ENCODE measurements at regions not wholly inside any gene's neighbourhood (a gene's known extent, or its start where the extent isn't known, plus 50 kb on each side); places are given as distances from the start of the nearest gene placed in this dataset.

DNA sequence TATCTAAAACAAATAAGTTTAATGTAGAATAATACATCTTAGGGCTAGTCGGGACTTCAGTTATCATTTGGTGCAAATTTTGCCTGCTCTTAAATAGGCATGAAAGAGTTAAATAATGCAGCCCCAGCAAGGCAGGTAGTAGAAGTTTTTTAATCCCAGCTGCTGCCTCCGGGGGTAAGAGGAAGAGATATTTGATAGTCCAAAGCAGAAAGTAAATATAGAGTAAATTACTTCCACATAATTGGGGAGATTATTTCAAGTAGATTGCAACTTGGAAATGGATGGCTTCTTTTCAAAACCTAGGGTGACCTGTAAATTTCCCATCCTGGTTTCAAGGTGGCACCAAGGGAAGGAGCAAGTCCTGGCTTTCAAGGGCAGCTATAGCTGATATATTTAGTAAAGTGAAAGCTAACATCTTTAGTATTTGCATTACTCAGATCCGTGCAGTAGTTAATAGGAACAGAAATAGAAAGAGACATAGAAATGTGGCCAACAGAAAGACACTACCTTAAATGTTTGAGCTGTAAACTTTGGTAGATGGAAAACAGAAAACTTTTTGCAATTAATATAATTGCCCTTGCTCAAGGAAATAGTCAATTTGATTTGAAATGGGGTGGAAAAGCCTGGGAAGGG lies 109.1 kb downstream of the LMO4 start:
- Histone ChIP-seq H3K9me3 (replicated peaks; ENCODE audit: control insufficient read depth, insufficient read depth, low read length) (no peaks in the 10 kb centered on the region; the same call in 2 of the 3 replicates), H3K27ac (ENCODE audit: control insufficient read depth, insufficient read depth) (no peak overlapping the region), H3K4me2 (ENCODE audit: control insufficient read depth, insufficient read depth) (peak overlapping the region; percentile 51; the same call in 1 of the 2 replicates), H3K9ac (ENCODE audit: control insufficient read depth, insufficient read depth, low read length) (no peak overlapping the region), H4K20me1 (ENCODE audit: control insufficient read depth, insufficient read depth) (no peaks in the 10 kb centered on the region), H3K4me1 (ENCODE audit: control insufficient read depth, insufficient read depth, low read length) (peaks cover 8% of the 10 kb centered on the region; the same call in 1 of the 2 replicates), H3K4me3 (no peak overlapping the region), H3K36me3 (ENCODE audit: control insufficient read depth in 2 of 2, insufficient read depth in 2 of 2, low read length in 1 of 2) (no peaks in the 10 kb centered on the region), H3K79me2 (ENCODE audit: control insufficient read depth, insufficient read depth, low read length) (no peaks in the 10 kb centered on the region), H3K27me3 (replicated peaks in 1 of 2; ENCODE audit: control insufficient read depth in 2 of 2, insufficient read depth in 2 of 2, low read length in 1 of 2) (no peaks in the 10 kb centered on the region), H2AFZ (ENCODE audit: control insufficient read depth, low read depth, low read length) (no peak overlapping the region; the same call in 1 of the 2 replicates)
- peak; percentile 61 for ATAC-seq
- no TSS peak for BruUV-seq (replicated peaks)
- SMC1A ChIA-PET (ENCODE audit: uncharacterized antibody, unreplicated experiment): interaction anchor here (0.8 to 1.0 kb wide), 3 partner anchors 22 to 107 kb away, joined by 3 to 4 read pairs (median 3); no protein-coding TSS in a partner anchor
- no peak for DNase-seq (ENCODE audit: low read depth, low spot score)
- intact Hi-C loops (cut with micrococcal nuclease; ENCODE audit: unreplicated experiment) (no loop called here), in situ Hi-C loops (cut with MboI) (loop anchor here (5.0 kb wide), 1 partner anchor 50 kb away; no protein-coding TSS in a partner anchor)
- RAD21 ChIA-PET (ENCODE audit: unreplicated experiment): no interaction called here
- POLR2A ChIA-PET: no interaction called here
- no peak for FAIRE-seq
- WGBS (ENCODE audit: insufficient coverage, insufficient replicate concordance, low lambda C conversion rate, missing lambda C conversion rate): 28% methylated on average over 3 of the region's 3 CpGs
- TF ChIP-seq RBBP5 (conservative IDR thresholded peaks at IDR 0.05) (no peak), KAT2A (conservative IDR thresholded peaks at IDR 0.05; ENCODE audit: control insufficient read depth, low read depth, low read length) (no peak), CBFB (IDR thresholded peaks at IDR 0.05; ENCODE audit: low read depth) (no peak), FOXM1 (IDR thresholded peaks at IDR 0.05; ENCODE audit: low read depth, low read length) (no peak), BRCA1 (IDR thresholded peaks at IDR 0.05; ENCODE audit: low read depth, low read length) (no peak), SIX5 (IDR thresholded peaks at IDR 0.05; ENCODE audit: low read depth, low read length, severe bottlenecking) (no peak)
- TF ChIP-seq, protein P1, sequence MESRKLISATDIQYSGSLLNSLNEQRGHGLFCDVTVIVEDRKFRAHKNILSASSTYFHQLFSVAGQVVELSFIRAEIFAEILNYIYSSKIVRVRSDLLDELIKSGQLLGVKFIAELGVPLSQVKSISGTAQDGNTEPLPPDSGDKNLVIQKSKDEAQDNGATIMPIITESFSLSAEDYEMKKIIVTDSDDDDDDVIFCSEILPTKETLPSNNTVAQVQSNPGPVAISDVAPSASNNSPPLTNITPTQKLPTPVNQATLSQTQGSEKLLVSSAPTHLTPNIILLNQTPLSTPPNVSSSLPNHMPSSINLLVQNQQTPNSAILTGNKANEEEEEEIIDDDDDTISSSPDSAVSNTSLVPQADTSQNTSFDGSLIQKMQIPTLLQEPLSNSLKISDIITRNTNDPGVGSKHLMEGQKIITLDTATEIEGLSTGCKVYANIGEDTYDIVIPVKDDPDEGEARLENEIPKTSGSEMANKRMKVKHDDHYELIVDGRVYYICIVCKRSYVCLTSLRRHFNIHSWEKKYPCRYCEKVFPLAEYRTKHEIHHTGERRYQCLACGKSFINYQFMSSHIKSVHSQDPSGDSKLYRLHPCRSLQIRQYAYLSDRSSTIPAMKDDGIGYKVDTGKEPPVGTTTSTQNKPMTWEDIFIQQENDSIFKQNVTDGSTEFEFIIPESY (IDR thresholded peaks at IDR 0.05): no peak
- TF ChIP-seq, protein P2, sequence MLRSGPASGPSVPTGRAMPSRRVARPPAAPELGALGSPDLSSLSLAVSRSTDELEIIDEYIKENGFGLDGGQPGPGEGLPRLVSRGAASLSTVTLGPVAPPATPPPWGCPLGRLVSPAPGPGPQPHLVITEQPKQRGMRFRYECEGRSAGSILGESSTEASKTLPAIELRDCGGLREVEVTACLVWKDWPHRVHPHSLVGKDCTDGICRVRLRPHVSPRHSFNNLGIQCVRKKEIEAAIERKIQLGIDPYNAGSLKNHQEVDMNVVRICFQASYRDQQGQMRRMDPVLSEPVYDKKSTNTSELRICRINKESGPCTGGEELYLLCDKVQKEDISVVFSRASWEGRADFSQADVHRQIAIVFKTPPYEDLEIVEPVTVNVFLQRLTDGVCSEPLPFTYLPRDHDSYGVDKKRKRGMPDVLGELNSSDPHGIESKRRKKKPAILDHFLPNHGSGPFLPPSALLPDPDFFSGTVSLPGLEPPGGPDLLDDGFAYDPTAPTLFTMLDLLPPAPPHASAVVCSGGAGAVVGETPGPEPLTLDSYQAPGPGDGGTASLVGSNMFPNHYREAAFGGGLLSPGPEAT (IDR thresholded peaks at IDR 0.05; ENCODE audit: low read depth): no peak
- TF ChIP-seq, protein P3, sequence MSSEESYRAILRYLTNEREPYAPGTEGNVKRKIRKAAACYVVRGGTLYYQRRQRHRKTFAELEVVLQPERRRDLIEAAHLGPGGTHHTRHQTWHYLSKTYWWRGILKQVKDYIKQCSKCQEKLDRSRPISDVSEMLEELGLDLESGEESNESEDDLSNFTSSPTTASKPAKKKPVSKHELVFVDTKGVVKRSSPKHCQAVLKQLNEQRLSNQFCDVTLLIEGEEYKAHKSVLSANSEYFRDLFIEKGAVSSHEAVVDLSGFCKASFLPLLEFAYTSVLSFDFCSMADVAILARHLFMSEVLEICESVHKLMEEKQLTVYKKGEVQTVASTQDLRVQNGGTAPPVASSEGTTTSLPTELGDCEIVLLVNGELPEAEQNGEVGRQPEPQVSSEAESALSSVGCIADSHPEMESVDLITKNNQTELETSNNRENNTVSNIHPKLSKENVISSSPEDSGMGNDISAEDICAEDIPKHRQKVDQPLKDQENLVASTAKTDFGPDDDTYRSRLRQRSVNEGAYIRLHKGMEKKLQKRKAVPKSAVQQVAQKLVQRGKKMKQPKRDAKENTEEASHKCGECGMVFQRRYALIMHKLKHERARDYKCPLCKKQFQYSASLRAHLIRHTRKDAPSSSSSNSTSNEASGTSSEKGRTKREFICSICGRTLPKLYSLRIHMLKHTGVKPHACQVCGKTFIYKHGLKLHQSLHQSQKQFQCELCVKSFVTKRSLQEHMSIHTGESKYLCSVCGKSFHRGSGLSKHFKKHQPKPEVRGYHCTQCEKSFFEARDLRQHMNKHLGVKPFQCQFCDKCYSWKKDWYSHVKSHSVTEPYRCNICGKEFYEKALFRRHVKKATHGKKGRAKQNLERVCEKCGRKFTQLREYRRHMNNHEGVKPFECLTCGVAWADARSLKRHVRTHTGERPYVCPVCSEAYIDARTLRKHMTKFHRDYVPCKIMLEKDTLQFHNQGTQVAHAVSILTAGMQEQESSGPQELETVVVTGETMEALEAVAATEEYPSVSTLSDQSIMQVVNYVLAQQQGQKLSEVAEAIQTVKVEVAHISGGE (CRISPR knock-in tag; IDR thresholded peaks at IDR 0.05): no peak
- TF ChIP-seq, protein P4, sequence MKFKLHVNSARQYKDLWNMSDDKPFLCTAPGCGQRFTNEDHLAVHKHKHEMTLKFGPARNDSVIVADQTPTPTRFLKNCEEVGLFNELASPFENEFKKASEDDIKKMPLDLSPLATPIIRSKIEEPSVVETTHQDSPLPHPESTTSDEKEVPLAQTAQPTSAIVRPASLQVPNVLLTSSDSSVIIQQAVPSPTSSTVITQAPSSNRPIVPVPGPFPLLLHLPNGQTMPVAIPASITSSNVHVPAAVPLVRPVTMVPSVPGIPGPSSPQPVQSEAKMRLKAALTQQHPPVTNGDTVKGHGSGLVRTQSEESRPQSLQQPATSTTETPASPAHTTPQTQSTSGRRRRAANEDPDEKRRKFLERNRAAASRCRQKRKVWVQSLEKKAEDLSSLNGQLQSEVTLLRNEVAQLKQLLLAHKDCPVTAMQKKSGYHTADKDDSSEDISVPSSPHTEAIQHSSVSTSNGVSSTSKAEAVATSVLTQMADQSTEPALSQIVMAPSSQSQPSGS (IDR thresholded peaks at IDR 0.05; ENCODE audit: low read length): no peak
- CTCF ChIA-PET: interaction anchor here (0.6 to 1.4 kb wide), 2 partner anchors 12 to 76 kb away, joined by 4 read pairs; no protein-coding TSS in a partner anchor

Measured in GM12878 (cell line).